ENCODE measurements at regions not wholly inside any gene's neighbourhood (a gene's known extent, or its start where the extent isn't known, plus 50 kb on each side); places are given as distances from the start of the nearest gene placed in this dataset.
A peak's percentile ranks its signal among the peaks of the same experiment; 100 is the strongest.

DNA sequence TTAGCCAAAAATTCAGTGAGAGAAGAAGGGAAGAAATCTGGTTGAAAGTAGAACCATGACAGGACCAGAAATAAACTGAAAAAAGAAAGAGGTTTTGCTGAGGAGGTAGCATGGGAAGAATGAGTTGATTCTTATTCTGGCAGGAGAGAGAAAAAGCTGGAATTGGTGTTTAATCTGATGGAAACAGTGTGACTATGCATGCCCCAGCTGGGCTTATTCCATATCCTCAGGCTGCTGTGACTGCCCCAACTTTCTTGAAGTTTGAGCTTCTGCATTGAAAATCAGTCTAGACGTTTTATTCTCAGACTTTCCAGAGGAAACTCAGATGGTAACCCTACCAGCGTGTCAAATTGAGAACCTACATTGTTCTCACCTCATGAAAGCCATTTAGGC is 352.5 kb upstream of the DCBLD2 start:
- Histone ChIP-seq H3K4me3 (ENCODE audit: low read length) (no peak overlapping the region), H3K9ac (ENCODE audit: low read length) (no peak overlapping the region), H2AFZ (ENCODE audit: low read depth, low read length) (no peak overlapping the region), H3K4me2 (ENCODE audit: low read length) (no peak overlapping the region), H3K36me3 (ENCODE audit: insufficient read depth, low read length) (no peaks in the 10 kb centered on the region), H3K27me3 (ENCODE audit: insufficient read depth, low read depth, low read length) (no peaks in the 10 kb centered on the region), H3K9me3 (ENCODE audit: low read length) (no peaks in the 10 kb centered on the region), H3F3A (ENCODE audit: insufficient read depth, low read length, poor library complexity, severe bottlenecking) (no peaks in the 10 kb centered on the region), H3K79me2 (replicated peaks; ENCODE audit: insufficient read depth, low read length) (no peaks in the 10 kb centered on the region), H3K9me2 (ENCODE audit: insufficient read depth, low read length) (no peaks in the 10 kb centered on the region), H3K27ac (ENCODE audit: low read length) (no peak overlapping the region), H4K20me1 (ENCODE audit: insufficient read depth) (no peaks in the 10 kb centered on the region)
- TF ChIP-seq RAD21 (conservative IDR thresholded peaks at IDR 0.05) (no peak), SMC3 (conservative IDR thresholded peaks at IDR 0.05; ENCODE audit: poor library complexity) (no peak), POLR2AphosphoS5 (IDR thresholded peaks at IDR 0.05) (no peak), TAF1 (IDR thresholded peaks at IDR 0.05; ENCODE audit: low read depth) (no peak), EZH2 (IDR thresholded peaks at IDR 0.05; ENCODE audit: borderline replicate concordance, insufficient read depth, low read length, poor library complexity, severe bottlenecking) (no peak), EP300 (conservative IDR thresholded peaks at IDR 0.05; ENCODE audit: poor library complexity, severe bottlenecking) (no peak), MXI1 (conservative IDR thresholded peaks at IDR 0.05; ENCODE audit: poor library complexity, severe bottlenecking) (no peak)
- TF ChIP-seq, protein P1, sequence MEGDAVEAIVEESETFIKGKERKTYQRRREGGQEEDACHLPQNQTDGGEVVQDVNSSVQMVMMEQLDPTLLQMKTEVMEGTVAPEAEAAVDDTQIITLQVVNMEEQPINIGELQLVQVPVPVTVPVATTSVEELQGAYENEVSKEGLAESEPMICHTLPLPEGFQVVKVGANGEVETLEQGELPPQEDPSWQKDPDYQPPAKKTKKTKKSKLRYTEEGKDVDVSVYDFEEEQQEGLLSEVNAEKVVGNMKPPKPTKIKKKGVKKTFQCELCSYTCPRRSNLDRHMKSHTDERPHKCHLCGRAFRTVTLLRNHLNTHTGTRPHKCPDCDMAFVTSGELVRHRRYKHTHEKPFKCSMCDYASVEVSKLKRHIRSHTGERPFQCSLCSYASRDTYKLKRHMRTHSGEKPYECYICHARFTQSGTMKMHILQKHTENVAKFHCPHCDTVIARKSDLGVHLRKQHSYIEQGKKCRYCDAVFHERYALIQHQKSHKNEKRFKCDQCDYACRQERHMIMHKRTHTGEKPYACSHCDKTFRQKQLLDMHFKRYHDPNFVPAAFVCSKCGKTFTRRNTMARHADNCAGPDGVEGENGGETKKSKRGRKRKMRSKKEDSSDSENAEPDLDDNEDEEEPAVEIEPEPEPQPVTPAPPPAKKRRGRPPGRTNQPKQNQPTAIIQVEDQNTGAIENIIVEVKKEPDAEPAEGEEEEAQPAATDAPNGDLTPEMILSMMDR (IDR thresholded peaks at IDR 0.05; ENCODE audit: poor library complexity, severe bottlenecking) = no peak
- TF ChIP-seq, protein P2, sequence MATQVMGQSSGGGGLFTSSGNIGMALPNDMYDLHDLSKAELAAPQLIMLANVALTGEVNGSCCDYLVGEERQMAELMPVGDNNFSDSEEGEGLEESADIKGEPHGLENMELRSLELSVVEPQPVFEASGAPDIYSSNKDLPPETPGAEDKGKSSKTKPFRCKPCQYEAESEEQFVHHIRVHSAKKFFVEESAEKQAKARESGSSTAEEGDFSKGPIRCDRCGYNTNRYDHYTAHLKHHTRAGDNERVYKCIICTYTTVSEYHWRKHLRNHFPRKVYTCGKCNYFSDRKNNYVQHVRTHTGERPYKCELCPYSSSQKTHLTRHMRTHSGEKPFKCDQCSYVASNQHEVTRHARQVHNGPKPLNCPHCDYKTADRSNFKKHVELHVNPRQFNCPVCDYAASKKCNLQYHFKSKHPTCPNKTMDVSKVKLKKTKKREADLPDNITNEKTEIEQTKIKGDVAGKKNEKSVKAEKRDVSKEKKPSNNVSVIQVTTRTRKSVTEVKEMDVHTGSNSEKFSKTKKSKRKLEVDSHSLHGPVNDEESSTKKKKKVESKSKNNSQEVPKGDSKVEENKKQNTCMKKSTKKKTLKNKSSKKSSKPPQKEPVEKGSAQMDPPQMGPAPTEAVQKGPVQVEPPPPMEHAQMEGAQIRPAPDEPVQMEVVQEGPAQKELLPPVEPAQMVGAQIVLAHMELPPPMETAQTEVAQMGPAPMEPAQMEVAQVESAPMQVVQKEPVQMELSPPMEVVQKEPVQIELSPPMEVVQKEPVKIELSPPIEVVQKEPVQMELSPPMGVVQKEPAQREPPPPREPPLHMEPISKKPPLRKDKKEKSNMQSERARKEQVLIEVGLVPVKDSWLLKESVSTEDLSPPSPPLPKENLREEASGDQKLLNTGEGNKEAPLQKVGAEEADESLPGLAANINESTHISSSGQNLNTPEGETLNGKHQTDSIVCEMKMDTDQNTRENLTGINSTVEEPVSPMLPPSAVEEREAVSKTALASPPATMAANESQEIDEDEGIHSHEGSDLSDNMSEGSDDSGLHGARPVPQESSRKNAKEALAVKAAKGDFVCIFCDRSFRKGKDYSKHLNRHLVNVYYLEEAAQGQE (IDR thresholded peaks at IDR 0.05; ENCODE audit: borderline replicate concordance) = no peak

DNA sequence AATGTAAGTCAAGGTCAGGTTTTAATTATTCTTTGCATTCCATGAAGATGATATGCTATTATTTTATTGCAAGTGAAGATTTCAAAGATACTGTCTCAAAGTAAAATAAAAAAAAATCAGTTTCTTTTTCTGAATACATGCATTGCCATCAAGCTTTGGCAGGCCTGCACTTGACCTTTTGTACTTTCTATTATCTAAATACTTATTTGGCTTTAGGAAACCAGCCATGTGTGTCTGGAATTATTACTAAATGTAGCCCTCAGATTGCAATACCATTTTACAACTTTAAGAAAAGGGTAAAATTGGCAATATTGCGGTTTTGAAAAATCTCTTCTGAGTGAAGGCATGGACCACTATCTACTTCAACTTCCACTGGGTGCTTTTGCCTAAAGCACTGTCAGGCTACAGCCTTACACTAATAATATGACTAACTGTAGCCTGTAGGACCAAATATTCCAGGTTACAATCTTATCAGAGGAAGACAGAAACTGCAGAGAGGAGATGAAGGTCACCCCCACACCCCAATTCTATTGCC is 349.4 kb upstream of the DCBLD2 start:
- Histone ChIP-seq H3K4me3 (ENCODE audit: low read length) (no peak overlapping the region), H3K27me3 (ENCODE audit: insufficient read depth, low read depth, low read length) (no peaks in the 10 kb centered on the region), H3K4me2 (ENCODE audit: low read length) (no peak overlapping the region), H3K36me3 (ENCODE audit: insufficient read depth, low read length) (no peaks in the 10 kb centered on the region), H3K9me3 (ENCODE audit: low read length) (no peaks in the 10 kb centered on the region), H3F3A (ENCODE audit: insufficient read depth, low read length, poor library complexity, severe bottlenecking) (no peaks in the 10 kb centered on the region), H2AFZ (ENCODE audit: low read depth, low read length) (no peak overlapping the region), H3K9ac (ENCODE audit: low read length) (no peak overlapping the region), H4K20me1 (ENCODE audit: insufficient read depth) (no peaks in the 10 kb centered on the region), H3K27ac (ENCODE audit: low read length) (peak overlapping the region; percentile 33), H3K9me2 (ENCODE audit: insufficient read depth, low read length) (no peaks in the 10 kb centered on the region), H3K79me2 (replicated peaks; ENCODE audit: insufficient read depth, low read length) (no peaks in the 10 kb centered on the region)
- no peak for TF ChIP-seq POLR2AphosphoS5 (IDR thresholded peaks at IDR 0.05)
- TF ChIP-seq SMC3 (conservative IDR thresholded peaks at IDR 0.05; ENCODE audit: poor library complexity) = no peak
- TF ChIP-seq, protein P1 (IDR thresholded peaks at IDR 0.05; ENCODE audit: poor library complexity, severe bottlenecking) = no peak
- TF ChIP-seq EZH2 (IDR thresholded peaks at IDR 0.05; ENCODE audit: borderline replicate concordance, insufficient read depth, low read length, poor library complexity, severe bottlenecking) = no peak
- TF ChIP-seq RAD21 (conservative IDR thresholded peaks at IDR 0.05) = no peak
- no peak for TF ChIP-seq MXI1 (conservative IDR thresholded peaks at IDR 0.05; ENCODE audit: poor library complexity, severe bottlenecking)
- TF ChIP-seq, protein P2 (IDR thresholded peaks at IDR 0.05; ENCODE audit: borderline replicate concordance) = no peak
- TF ChIP-seq EP300 (conservative IDR thresholded peaks at IDR 0.05; ENCODE audit: poor library complexity, severe bottlenecking) = no peak
- TF ChIP-seq TAF1 (IDR thresholded peaks at IDR 0.05; ENCODE audit: low read depth) = no peak

Measured in neural cell (in vitro differentiated cells).